ENCODE measurements at regions not wholly inside any gene's neighbourhood (a gene's known extent, or its start where the extent isn't known, plus 50 kb on each side); places are given as distances from the start of the nearest gene placed in this dataset.

DNA sequence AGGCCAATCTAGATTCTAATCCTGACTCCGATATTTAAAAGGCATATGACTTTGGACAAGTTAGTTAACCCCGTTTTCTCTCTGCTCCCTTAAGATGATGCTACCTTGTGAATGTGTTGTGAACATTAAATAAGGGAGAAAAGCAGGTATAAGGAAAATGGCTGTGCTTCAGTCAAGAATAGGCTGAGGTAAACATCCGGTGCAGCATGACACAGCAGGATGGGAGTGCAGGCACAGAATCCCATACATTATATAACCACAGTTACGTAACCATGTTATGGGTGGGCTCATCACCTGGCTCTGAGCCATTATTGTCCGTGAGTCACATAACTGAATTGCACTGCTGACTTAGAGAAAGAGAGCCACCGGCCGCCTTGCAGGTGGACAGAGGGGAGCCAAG lies 382.2 kb upstream of the ANO5 start:
- H3K27ac ChIP-seq (ENCODE audit: insufficient read depth, low read length): no peak overlapping the region
- no peaks in the 10 kb centered on the region for H3K4me1 ChIP-seq (ENCODE audit: control insufficient read depth, extremely low read depth, insufficient read depth, low read length)
- H3K9me3 ChIP-seq (ENCODE audit: control insufficient read depth, insufficient read depth, low read depth, low read length): no peaks in the 10 kb centered on the region
- no peak for TF ChIP-seq EZH2 (IDR thresholded peaks at IDR 0.05; ENCODE audit: low read length, missing control alignments)
- TF ChIP-seq, protein P1, sequence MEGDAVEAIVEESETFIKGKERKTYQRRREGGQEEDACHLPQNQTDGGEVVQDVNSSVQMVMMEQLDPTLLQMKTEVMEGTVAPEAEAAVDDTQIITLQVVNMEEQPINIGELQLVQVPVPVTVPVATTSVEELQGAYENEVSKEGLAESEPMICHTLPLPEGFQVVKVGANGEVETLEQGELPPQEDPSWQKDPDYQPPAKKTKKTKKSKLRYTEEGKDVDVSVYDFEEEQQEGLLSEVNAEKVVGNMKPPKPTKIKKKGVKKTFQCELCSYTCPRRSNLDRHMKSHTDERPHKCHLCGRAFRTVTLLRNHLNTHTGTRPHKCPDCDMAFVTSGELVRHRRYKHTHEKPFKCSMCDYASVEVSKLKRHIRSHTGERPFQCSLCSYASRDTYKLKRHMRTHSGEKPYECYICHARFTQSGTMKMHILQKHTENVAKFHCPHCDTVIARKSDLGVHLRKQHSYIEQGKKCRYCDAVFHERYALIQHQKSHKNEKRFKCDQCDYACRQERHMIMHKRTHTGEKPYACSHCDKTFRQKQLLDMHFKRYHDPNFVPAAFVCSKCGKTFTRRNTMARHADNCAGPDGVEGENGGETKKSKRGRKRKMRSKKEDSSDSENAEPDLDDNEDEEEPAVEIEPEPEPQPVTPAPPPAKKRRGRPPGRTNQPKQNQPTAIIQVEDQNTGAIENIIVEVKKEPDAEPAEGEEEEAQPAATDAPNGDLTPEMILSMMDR (conservative IDR thresholded peaks at IDR 0.05 in 1 of 2, IDR thresholded peaks at IDR 0.05 in 1 of 2; ENCODE audit: low read depth in 1 of 2, low read length in 2 of 2): no peak
- H3K9ac ChIP-seq (ENCODE audit: insufficient read depth, low read length): no peak overlapping the region
- no peaks in the 10 kb centered on the region for H3K27me3 ChIP-seq (ENCODE audit: control insufficient read depth, insufficient read depth, low read length)
- H4K20me1 ChIP-seq (ENCODE audit: control insufficient read depth, extremely low read depth, insufficient read depth, low read length): no peaks in the 10 kb centered on the region
- no peak overlapping the region for H2AFZ ChIP-seq (ENCODE audit: low read length)
- no peak overlapping the region for H3K4me2 ChIP-seq (ENCODE audit: extremely low read depth, insufficient read depth, low read length)
- H3K79me2 ChIP-seq (ENCODE audit: control insufficient read depth, insufficient read depth, low read length): no peaks in the 10 kb centered on the region
- no peak for DNase-seq (ENCODE audit: low read depth in 2 of 2)
- no peak overlapping the region for H3K4me3 ChIP-seq (replicated peaks in 1 of 4; ENCODE audit: control extremely low read depth in 1 of 4, insufficient read depth in 1 of 4, low read depth in 3 of 4, low read length in 4 of 4)
- no peaks in the 10 kb centered on the region for H3K36me3 ChIP-seq (ENCODE audit: control insufficient read depth, insufficient read depth, low read length)

DNA sequence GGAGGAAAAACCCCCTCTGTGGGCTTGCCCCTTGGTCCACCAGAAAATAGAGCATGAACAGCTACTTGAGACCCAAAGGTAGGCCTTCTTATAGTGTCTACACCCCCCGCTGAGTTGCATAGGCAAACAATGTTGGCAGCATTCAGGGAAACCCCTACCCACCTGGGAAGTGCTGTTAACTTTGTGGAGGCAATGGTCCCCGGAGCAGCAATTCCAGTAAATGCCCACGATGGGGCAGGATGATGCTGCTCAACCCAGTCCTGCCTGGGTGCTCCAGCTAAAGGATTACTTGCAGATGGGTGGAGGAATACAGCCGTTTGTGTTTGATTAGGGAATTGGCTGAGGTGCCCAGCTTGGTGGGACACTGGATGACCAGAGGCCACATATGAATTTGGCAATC lies 381.3 kb upstream of the ANO5 start:
- no peaks in the 10 kb centered on the region for H4K20me1 ChIP-seq (ENCODE audit: control insufficient read depth, extremely low read depth, insufficient read depth, low read length)
- H3K4me1 ChIP-seq (ENCODE audit: control insufficient read depth, extremely low read depth, insufficient read depth, low read length): no peaks in the 10 kb centered on the region
- DNase-seq (ENCODE audit: low read depth in 2 of 2): no peak
- no peak for TF ChIP-seq EZH2 (IDR thresholded peaks at IDR 0.05; ENCODE audit: low read length, missing control alignments)
- TF ChIP-seq, protein P1 (conservative IDR thresholded peaks at IDR 0.05 in 1 of 2, IDR thresholded peaks at IDR 0.05 in 1 of 2; ENCODE audit: low read depth in 1 of 2, low read length in 2 of 2): no peak
- no peak overlapping the region for H3K4me2 ChIP-seq (ENCODE audit: extremely low read depth, insufficient read depth, low read length)
- no peak overlapping the region for H2AFZ ChIP-seq (ENCODE audit: low read length)
- no peaks in the 10 kb centered on the region for H3K79me2 ChIP-seq (ENCODE audit: control insufficient read depth, insufficient read depth, low read length)
- no peak overlapping the region for H3K27ac ChIP-seq (ENCODE audit: insufficient read depth, low read length)
- H3K36me3 ChIP-seq (ENCODE audit: control insufficient read depth, insufficient read depth, low read length): no peaks in the 10 kb centered on the region
- no peak overlapping the region for H3K9ac ChIP-seq (ENCODE audit: insufficient read depth, low read length)
- no peaks in the 10 kb centered on the region for H3K9me3 ChIP-seq (ENCODE audit: control insufficient read depth, insufficient read depth, low read depth, low read length)
- H3K4me3 ChIP-seq (replicated peaks in 1 of 4; ENCODE audit: control extremely low read depth in 1 of 4, insufficient read depth in 1 of 4, low read depth in 3 of 4, low read length in 4 of 4): no peak overlapping the region
- H3K27me3 ChIP-seq (ENCODE audit: control insufficient read depth, insufficient read depth, low read length): no peaks in the 10 kb centered on the region

DNA sequence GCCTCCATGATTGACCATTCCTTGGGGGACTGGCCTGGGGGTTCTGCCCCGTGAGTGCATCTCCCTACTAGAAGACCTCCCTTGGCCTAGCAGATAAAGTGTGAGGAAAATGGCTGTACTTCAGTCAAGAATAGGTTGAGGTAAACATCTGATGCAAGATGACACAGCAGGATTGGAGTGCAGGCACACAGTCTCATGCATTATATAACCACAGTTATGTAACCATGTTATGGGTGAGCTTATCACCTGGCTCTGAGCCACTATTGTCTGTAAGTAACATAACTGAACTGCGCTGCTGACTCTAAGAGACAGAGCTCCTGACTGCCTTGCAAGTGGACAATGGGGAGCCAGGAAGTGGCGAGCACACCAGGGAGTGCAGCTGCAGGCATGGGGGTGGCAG lies 378.7 kb upstream of the ANO5 start:
- Histone ChIP-seq H3K79me2 (ENCODE audit: control insufficient read depth, insufficient read depth, low read length) (no peaks in the 10 kb centered on the region), H2AFZ (ENCODE audit: low read length) (no peak overlapping the region), H3K27ac (ENCODE audit: insufficient read depth, low read length) (no peak overlapping the region), H3K4me3 (replicated peaks in 1 of 4; ENCODE audit: control extremely low read depth in 1 of 4, insufficient read depth in 1 of 4, low read depth in 3 of 4, low read length in 4 of 4) (no peak overlapping the region), H3K4me2 (ENCODE audit: extremely low read depth, insufficient read depth, low read length) (no peak overlapping the region), H4K20me1 (ENCODE audit: control insufficient read depth, extremely low read depth, insufficient read depth, low read length) (no peaks in the 10 kb centered on the region), H3K9me3 (ENCODE audit: control insufficient read depth, insufficient read depth, low read depth, low read length) (no peaks in the 10 kb centered on the region), H3K36me3 (ENCODE audit: control insufficient read depth, insufficient read depth, low read length) (no peaks in the 10 kb centered on the region), H3K27me3 (ENCODE audit: control insufficient read depth, insufficient read depth, low read length) (no peaks in the 10 kb centered on the region), H3K9ac (ENCODE audit: insufficient read depth, low read length) (no peak overlapping the region), H3K4me1 (ENCODE audit: control insufficient read depth, extremely low read depth, insufficient read depth, low read length) (no peaks in the 10 kb centered on the region)
- peak in 1 of 2 donors; percentile 2 for DNase-seq (ENCODE audit: low read depth in 2 of 2)
- TF ChIP-seq, protein P1 (conservative IDR thresholded peaks at IDR 0.05 in 1 of 2, IDR thresholded peaks at IDR 0.05 in 1 of 2; ENCODE audit: low read depth in 1 of 2, low read length in 2 of 2): no peak
- no peak for TF ChIP-seq EZH2 (IDR thresholded peaks at IDR 0.05; ENCODE audit: low read length, missing control alignments)
